Effector memory CD8-positive, alpha-beta T cell (primary cell): ENCODE measurements at regions not wholly inside any gene's neighbourhood (a gene's known extent, or its start where the extent isn't known, plus 50 kb on each side); places are given as distances from the start of the nearest gene placed in this dataset.
"Not testable (repeated sequence)": the region's sequence is repeated elsewhere in the genome, so short reads cannot be mapped to it uniquely, and the experiment has no call there.

Experiments
- ATAC-seq: fragments of 150-1000 bp; cut with Tn5 transposase; replicated peaks from 2 replicates; pipeline ENCODE4 v1.10.0; 2021; ENCODE audit warnings: mild to moderate bottlenecking, moderate library complexity
- DNase-seq, 3 experiments: peaks; one replicate each; pipeline ENCODE4 v3.0.0; 2021
- H3K27ac Mint-ChIP-seq, 2 donors: one replicate each; pipeline ENCODE4 v1.8.0; 2022; ENCODE audit warnings: mild to moderate bottlenecking in 2 of 2, mixed read lengths in 2 of 2, moderate library complexity in 2 of 2
- H3K27me3 Mint-ChIP-seq, 2 donors: one replicate each; pipeline ENCODE4 v1.8.0; 2022; ENCODE audit warnings: mixed read lengths in 2 of 2
- H3K36me3 Mint-ChIP-seq: one replicate; pipeline ENCODE4 v1.8.0; 2022; ENCODE audit warnings: mild to moderate bottlenecking, moderate library complexity, mixed read lengths; ENCODE audit not compliant: insufficient read depth
- H3K4me1 Mint-ChIP-seq, 2 donors: one replicate each; pipeline ENCODE4 v1.8.0; 2022; ENCODE audit warnings: low read depth in 2 of 2, mixed read lengths in 2 of 2
- H3K4me3 Mint-ChIP-seq, 2 donors: one replicate each; pipeline ENCODE4 v1.8.0; 2022; ENCODE audit warnings: mild to moderate bottlenecking in 2 of 2, mixed read lengths in 2 of 2, moderate library complexity in 2 of 2
- H3K9me3 Mint-ChIP-seq, 2 donors: one replicate each; pipeline ENCODE4 v1.8.0; 2022; ENCODE audit warnings: mixed read lengths in 2 of 2

- peak overlapping the region in 1 of 2 donors; percentile 77 for H3K27ac Mint-ChIP-seq
- H3K9me3 Mint-ChIP-seq: no peaks in the 10 kb centered on the region
- no peak for ATAC-seq
Observed at GRCh38 chr12:124654666-124655047, 87.2 kb upstream of the NCOR2 start.

DNA sequence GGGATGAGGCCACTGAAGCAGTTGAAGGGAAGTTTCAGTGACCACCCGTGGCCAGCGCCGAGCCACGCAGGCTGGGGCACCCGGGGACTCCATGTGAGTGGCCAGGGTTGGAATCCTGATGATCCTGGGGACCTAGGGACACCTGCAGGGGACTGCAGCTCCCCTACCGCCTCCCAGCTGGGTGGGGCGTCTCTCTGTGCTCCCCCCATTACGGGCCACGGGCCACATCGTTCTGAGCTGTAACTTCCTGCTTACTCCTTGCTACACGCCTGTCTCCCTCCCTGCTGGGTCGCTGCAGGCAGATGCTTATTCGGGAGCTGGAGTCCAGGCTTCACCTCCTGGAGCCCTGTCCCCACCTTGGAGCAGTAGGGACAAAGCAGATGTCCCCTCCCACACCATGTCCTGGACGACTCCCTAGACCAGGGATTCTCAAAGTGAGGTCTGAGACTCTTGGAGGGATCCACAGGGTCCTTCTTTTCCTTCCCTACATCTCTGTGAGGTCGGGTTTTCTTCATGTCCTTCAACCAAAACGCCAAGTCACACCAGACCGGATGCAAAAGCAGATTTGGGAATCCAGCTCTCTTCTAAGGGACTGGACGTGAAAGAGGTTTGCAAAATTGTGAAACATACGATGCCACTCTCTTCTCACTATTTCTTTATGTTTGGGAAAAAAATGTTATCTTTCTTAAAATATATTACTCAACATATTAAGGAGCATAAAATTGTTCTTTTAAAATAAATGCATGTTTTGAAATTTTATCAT lies 85.9 kb upstream of the NCOR2 start:
- Mint-ChIP-seq H3K9me3 (no peaks in the 10 kb centered on the region), H3K4me3 (no peak overlapping the region), H3K27ac (no peak overlapping the region), H3K36me3 (no peaks in the 10 kb centered on the region), H3K27me3 (peaks cover 0 to 23% of the 10 kb centered on the region in 2 donors), H3K4me1 (peaks cover 0 to 2% of the 10 kb centered on the region in 2 donors)
- ATAC-seq: no peak
- no peak for DNase-seq

More at GRCh38 chr12:124654666-124655047, 87.2 kb upstream of the NCOR2 start:
- no peak overlapping the region for H3K4me3 Mint-ChIP-seq
- no peak for DNase-seq
- H3K4me1 Mint-ChIP-seq: peaks cover 0 to 2% of the 10 kb centered on the region in 2 donors
- H3K36me3 Mint-ChIP-seq: no peaks in the 10 kb centered on the region
- H3K27me3 Mint-ChIP-seq: peaks cover 0 to 23% of the 10 kb centered on the region in 2 donors

GRCh38 chr12:124652661-124653060 lies 85.2 kb upstream of the NCOR2 start:
- Mint-ChIP-seq H3K9me3 (no peaks in the 10 kb centered on the region), H3K27me3 (peaks cover 0 to 28% of the 10 kb centered on the region in 2 donors), H3K4me3 (no peak overlapping the region), H3K4me1 (peaks cover 0 to 5% of the 10 kb centered on the region in 2 donors), H3K36me3 (no peaks in the 10 kb centered on the region), H3K27ac (no peak overlapping the region)
- ATAC-seq (no peak), DNase-seq (no peak)

DNA sequence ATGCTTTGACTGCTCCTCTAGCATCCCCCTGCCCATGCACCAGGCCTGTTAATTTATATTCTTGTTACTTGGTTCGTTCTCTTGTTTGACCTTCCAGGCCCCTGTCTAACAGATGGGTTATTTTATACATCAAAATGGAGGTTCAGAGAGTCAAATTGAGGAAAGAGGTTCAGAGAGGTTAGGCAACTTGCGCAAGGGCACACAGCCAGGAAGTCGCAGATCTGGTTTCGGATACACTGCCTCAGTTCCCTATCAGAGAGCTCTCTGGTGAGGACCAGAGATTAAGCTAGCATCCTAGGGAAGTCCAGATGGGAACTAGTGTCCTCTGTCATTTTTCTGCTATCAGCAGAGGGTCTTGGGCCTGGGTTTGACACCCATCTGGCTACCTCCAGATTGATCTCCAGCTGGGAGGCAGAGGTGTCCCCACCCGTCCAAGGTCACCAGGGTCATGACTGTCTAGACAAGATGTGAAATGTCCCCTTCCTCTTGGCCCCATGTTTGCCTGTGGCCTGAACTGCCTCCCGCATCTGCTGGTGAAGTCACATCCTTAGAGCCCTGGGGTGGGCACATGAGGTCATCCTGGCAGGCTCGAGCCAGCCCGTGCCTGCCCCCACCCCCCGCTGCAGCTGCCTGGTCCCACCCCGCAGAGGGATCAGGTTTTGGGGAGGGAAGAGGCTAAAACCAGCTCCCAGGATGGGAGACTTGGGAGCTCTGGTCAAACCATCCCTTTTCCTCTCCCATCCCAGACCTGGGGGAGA lies 84.3 kb upstream of the NCOR2 start:
- Mint-ChIP-seq H3K27me3 (peaks cover 0 to 34% of the 10 kb centered on the region in 2 donors), H3K36me3 (no peaks in the 10 kb centered on the region), H3K27ac (no peak overlapping the region), H3K9me3 (no peaks in the 10 kb centered on the region), H3K4me3 (no peak overlapping the region), H3K4me1 (peaks cover 3 to 8% of the 10 kb centered on the region in 2 donors)
- ATAC-seq: no peak
- DNase-seq: no peak

GRCh38 chr12:124650912-124651311 lies 83.5 kb upstream of the NCOR2 start:
- peaks cover 11 to 15% of the 10 kb centered on the region in 2 donors for H3K4me1 Mint-ChIP-seq
- no peak overlapping the region for H3K4me3 Mint-ChIP-seq
- no peaks in the 10 kb centered on the region for H3K36me3 Mint-ChIP-seq
- H3K27me3 Mint-ChIP-seq: peaks cover 0 to 28% of the 10 kb centered on the region in 2 donors
- DNase-seq: no peak
- H3K9me3 Mint-ChIP-seq: no peaks in the 10 kb centered on the region
- no peak for ATAC-seq
- H3K27ac Mint-ChIP-seq: no peak overlapping the region

GRCh38 chr12:124648710-124649384 lies 81.4 kb upstream of the NCOR2 start:
- H3K9me3 Mint-ChIP-seq: no peaks in the 10 kb centered on the region
- H3K4me1 Mint-ChIP-seq: peaks cover 15 to 22% of the 10 kb centered on the region in 2 donors
- H3K27ac Mint-ChIP-seq: no peak overlapping the region
- ATAC-seq (no peak), DNase-seq (no peak)
- no peaks in the 10 kb centered on the region for H3K36me3 Mint-ChIP-seq
- H3K27me3 Mint-ChIP-seq: peaks cover 0 to 27% of the 10 kb centered on the region in 2 donors
- no peak overlapping the region for H3K4me3 Mint-ChIP-seq

DNA sequence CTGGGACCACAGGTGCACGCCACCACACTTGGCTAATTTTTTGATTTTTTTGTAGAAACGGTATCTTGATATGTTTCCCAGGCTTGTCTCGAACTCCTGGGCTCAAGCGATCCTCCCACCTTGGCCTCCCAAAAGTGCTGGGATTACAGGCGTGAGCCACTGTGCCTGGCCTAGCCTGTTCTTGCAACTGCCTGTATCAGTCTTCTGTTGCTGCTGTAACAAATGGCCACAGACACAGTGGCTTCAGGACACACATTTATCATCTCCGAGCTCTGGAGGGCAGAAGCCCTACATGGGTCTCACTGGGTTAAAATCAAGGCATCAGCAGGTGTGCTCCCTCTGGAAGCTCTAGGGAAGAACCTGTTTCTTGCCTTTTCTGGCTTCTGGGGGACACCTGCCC lies 79.9 kb upstream of the NCOR2 start:
- DNase-seq (no peak), ATAC-seq (no peak)
- H3K9me3 Mint-ChIP-seq: no peaks in the 10 kb centered on the region
- peaks cover 15 to 22% of the 10 kb centered on the region in 2 donors for H3K4me1 Mint-ChIP-seq
- peak overlapping the region in 1 of 2 donors; percentile 76 for H3K27ac Mint-ChIP-seq
- peak overlapping the region in 1 of 2 donors; percentile 76 for H3K4me3 Mint-ChIP-seq
- H3K27me3 Mint-ChIP-seq: peaks cover 6 to 36% of the 10 kb centered on the region in 2 donors
- no peaks in the 10 kb centered on the region for H3K36me3 Mint-ChIP-seq

DNA sequence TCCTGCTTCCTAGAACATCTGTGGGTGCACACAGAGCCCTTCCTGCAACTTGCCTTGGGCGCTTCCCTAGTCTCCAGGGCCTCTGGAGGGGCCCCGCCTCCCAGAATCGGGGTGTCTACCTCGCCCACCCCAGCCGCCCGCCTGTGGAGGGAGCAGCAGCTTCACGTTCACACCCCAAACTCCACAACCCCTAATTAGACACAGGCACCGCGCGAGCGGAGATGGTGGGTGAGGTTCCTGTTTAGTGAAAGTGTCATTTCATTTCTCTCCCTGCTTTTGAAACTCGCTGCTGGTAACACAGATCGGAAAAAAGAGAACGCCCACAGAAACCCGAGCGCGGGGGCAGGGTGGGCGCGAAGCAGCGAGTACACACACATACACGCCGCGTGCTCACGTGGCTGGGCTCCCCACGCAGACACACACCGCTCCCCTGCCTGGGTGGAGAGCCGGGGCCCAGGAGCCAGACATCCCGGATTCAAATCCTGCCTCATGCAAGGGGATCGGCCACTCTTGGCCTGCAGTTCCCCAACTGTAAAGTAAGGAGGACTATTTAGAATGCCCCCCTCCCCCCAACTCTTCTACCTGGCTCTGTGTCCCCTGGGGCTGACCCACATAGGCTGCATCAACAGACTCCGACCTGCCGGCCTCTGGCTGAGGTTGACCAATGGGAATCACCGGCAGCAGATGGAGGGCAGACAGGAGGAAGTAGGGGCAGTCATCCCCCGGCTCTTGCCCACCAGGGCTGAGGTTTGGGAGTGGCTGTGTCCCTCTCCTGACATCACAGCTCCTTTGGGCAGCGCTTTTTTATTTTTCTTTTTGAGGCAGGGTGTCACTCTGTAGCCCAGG lies 79.2 kb upstream of the NCOR2 start:
- peak overlapping the region in 1 of 2 donors; percentile 76 for H3K27ac Mint-ChIP-seq
- ATAC-seq (peak; percentile 61), DNase-seq (peak in 2 of 3 experiments; percentile 9 to 12)
- peaks cover 15 to 22% of the 10 kb centered on the region in 2 donors for H3K4me1 Mint-ChIP-seq
- no peaks in the 10 kb centered on the region for H3K36me3 Mint-ChIP-seq
- H3K4me3 Mint-ChIP-seq: peak overlapping the region; percentile 70 to 76
- peaks cover 6 to 38% of the 10 kb centered on the region in 2 donors for H3K27me3 Mint-ChIP-seq
- no peaks in the 10 kb centered on the region for H3K9me3 Mint-ChIP-seq

DNA sequence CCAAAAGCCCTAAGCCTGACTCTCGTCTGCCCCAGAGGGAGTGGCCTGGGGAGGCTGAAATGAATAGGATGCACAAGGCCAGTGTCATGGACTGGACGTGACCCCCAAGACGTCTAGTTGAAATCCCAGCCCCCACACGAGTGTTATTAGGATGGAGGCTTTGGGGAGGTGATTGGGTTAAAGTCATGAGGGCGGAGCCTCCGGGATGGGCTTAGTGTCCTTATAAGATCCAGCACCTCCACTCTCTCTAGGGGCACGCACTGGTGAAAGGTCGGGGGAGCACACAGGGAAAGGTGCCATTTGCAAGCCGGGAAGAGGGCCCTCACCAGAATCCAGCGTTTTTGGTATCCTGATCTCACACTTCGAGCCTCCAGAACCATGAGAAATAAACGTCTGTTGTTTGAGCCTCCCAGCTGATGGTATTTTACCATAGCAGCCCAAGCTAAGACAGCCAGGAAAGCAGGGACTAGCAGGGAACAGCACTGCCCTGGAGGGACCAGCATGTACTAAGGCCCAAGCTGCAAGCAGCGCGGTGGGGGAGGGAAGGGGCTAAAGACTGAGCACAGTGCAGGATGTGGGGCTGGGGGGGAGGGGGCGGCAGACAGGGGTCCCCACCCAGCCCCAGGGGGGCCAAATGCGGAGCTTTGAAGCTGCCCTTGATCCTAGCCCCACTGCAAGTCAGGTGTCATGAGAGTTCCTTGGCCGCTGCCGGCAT lies 78.3 kb upstream of the NCOR2 start:
- H3K4me1 Mint-ChIP-seq: peaks cover 15 to 19% of the 10 kb centered on the region in 2 donors
- ATAC-seq: no peak
- peaks cover 6 to 47% of the 10 kb centered on the region in 2 donors for H3K27me3 Mint-ChIP-seq
- H3K9me3 Mint-ChIP-seq: no peaks in the 10 kb centered on the region
- no peak for DNase-seq
- peak overlapping the region; percentile 64 to 70 for H3K4me3 Mint-ChIP-seq
- no peaks in the 10 kb centered on the region for H3K36me3 Mint-ChIP-seq
- peak overlapping the region in 1 of 2 donors; percentile 76 for H3K27ac Mint-ChIP-seq

GRCh38 chr12:124643768-124644167 lies 76.4 kb upstream of the NCOR2 start:
- H3K9me3 Mint-ChIP-seq, DNase-seq, ATAC-seq, H3K27ac Mint-ChIP-seq, H3K36me3 Mint-ChIP-seq, H3K4me3 Mint-ChIP-seq: not testable (repeated sequence)
- H3K27me3 Mint-ChIP-seq: peaks cover 19 to 65% of the 10 kb centered on the region in 2 donors
- H3K4me1 Mint-ChIP-seq: peaks cover 15 to 19% of the 10 kb centered on the region in 2 donors

DNA sequence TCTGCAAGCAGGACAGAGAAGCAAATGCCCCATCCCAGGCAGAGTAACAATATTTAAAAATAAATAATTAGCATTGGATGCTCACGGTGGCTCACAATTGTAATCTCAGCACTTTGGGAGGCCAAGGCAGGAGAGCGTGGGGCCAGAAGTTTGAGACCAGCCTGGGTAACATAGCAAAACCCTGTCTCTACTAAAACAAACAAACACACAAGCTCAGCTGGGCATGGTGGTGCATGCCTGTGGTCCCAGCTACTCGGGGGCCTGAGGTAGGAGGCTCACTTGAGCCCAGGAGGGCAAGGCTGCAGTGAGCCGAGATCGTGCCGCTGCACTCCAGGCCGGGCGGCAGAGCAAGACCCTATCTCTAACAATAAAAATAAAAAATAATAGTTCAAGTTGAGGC lies 74.7 kb upstream of the NCOR2 start:
- ATAC-seq (no peak), DNase-seq (no peak)
- no peak overlapping the region for H3K4me3 Mint-ChIP-seq
- H3K27ac Mint-ChIP-seq: no peak overlapping the region
- no peaks in the 10 kb centered on the region for H3K9me3 Mint-ChIP-seq
- peaks cover 15 to 17% of the 10 kb centered on the region in 2 donors for H3K4me1 Mint-ChIP-seq
- no peaks in the 10 kb centered on the region for H3K36me3 Mint-ChIP-seq
- H3K27me3 Mint-ChIP-seq: peaks cover 19 to 65% of the 10 kb centered on the region in 2 donors

- Mint-ChIP-seq H3K9me3 (no peaks in the 10 kb centered on the region), H3K36me3 (no peaks in the 10 kb centered on the region), H3K4me1 (peaks cover 11 to 12% of the 10 kb centered on the region in 2 donors), H3K27me3 (peaks cover 19 to 65% of the 10 kb centered on the region in 2 donors), H3K4me3 (no peak overlapping the region), H3K27ac (no peak overlapping the region)
- no peak for DNase-seq
- ATAC-seq: no peak
Observed at GRCh38 chr12:124641591-124641990, 74.2 kb upstream of the NCOR2 start.
